ENCODE measurements at regions not wholly inside any gene's neighbourhood (a gene's known extent, or its start where the extent isn't known, plus 50 kb on each side); places are given as distances from the start of the nearest gene placed in this dataset.

- no peak overlapping the region for H3K27ac Mint-ChIP-seq (ENCODE audit: low read depth, unreplicated experiment)
- ChIA-PET CTCF (interaction anchor here (1.0 kb wide), 1 partner anchor 837 kb away, joined by 4 read pairs; no protein-coding TSS in a partner anchor), POLR2A (no interaction called here)
- no peaks in the 10 kb centered on the region for H3K9me3 Mint-ChIP-seq (ENCODE audit: unreplicated experiment)
- no TSS peak for BruUV-seq (replicated peaks)
- TF ChIP-seq CTCF (IDR thresholded peaks at IDR 0.05; ENCODE audit: unreplicated experiment): no peak
- H3K4me1 Mint-ChIP-seq (ENCODE audit: insufficient read depth, unreplicated experiment): no peaks in the 10 kb centered on the region
- H3K36me3 Mint-ChIP-seq (ENCODE audit: insufficient read depth, unreplicated experiment): no peaks in the 10 kb centered on the region
- no peak overlapping the region for H3K4me3 Mint-ChIP-seq (ENCODE audit: unreplicated experiment)
- DNase-seq (ENCODE audit: unreplicated experiment): no peak
- intact Hi-C loops (cut with micrococcal nuclease): no loop called here
- H3K27me3 Mint-ChIP-seq (ENCODE audit: insufficient read depth, unreplicated experiment): no peaks in the 10 kb centered on the region
Measured at GRCh38 chr18:73258375-73259087, 390.7 kb upstream of the NETO1 start.

- H3K27me3 Mint-ChIP-seq (ENCODE audit: insufficient read depth, unreplicated experiment): no peaks in the 10 kb centered on the region
- no TSS peak for BruUV-seq (replicated peaks)
- H3K27ac Mint-ChIP-seq (ENCODE audit: low read depth, unreplicated experiment): no peak overlapping the region
- ChIA-PET POLR2A (no interaction called here), CTCF (no interaction called here)
- TF ChIP-seq CTCF (IDR thresholded peaks at IDR 0.05; ENCODE audit: unreplicated experiment): no peak
- intact Hi-C loops (cut with micrococcal nuclease): no loop called here
- no peaks in the 10 kb centered on the region for H3K4me1 Mint-ChIP-seq (ENCODE audit: insufficient read depth, unreplicated experiment)
- no peaks in the 10 kb centered on the region for H3K36me3 Mint-ChIP-seq (ENCODE audit: insufficient read depth, unreplicated experiment)
- no peaks in the 10 kb centered on the region for H3K9me3 Mint-ChIP-seq (ENCODE audit: unreplicated experiment)
- DNase-seq (ENCODE audit: unreplicated experiment): no peak
- H3K4me3 Mint-ChIP-seq (ENCODE audit: unreplicated experiment): no peak overlapping the region
Measured at GRCh38 chr18:73254564-73254963, 386.8 kb upstream of the NETO1 start.

- Mint-ChIP-seq H3K27me3 (ENCODE audit: insufficient read depth, unreplicated experiment) (no peaks in the 10 kb centered on the region), H3K4me3 (ENCODE audit: unreplicated experiment) (no peak overlapping the region), H3K4me1 (ENCODE audit: insufficient read depth, unreplicated experiment) (peaks cover 4% of the 10 kb centered on the region), H3K9me3 (ENCODE audit: unreplicated experiment) (no peaks in the 10 kb centered on the region), H3K36me3 (ENCODE audit: insufficient read depth, unreplicated experiment) (peaks cover 3% of the 10 kb centered on the region), H3K27ac (ENCODE audit: low read depth, unreplicated experiment) (no peak overlapping the region)
- DNase-seq (ENCODE audit: unreplicated experiment): no peak
- no peak for TF ChIP-seq CTCF (IDR thresholded peaks at IDR 0.05; ENCODE audit: unreplicated experiment)
- BruUV-seq (replicated peaks): no TSS peak
- ChIA-PET CTCF (no interaction called here), POLR2A (no interaction called here)
- intact Hi-C loops (cut with micrococcal nuclease): no loop called here
Measured at GRCh38 chr18:73249030-73249429, 381.2 kb upstream of the NETO1 start.

- H3K4me1 Mint-ChIP-seq (ENCODE audit: insufficient read depth, unreplicated experiment): peaks cover 6% of the 10 kb centered on the region
- POLR2A ChIA-PET: no interaction called here
- no peak for DNase-seq (ENCODE audit: unreplicated experiment)
- TF ChIP-seq CTCF (IDR thresholded peaks at IDR 0.05; ENCODE audit: unreplicated experiment): no peak
- intact Hi-C loops (cut with micrococcal nuclease): no loop called here
- CTCF ChIA-PET: no interaction called here
- no peaks in the 10 kb centered on the region for H3K27me3 Mint-ChIP-seq (ENCODE audit: insufficient read depth, unreplicated experiment)
- no TSS peak for BruUV-seq (replicated peaks)
- no peak overlapping the region for H3K4me3 Mint-ChIP-seq (ENCODE audit: unreplicated experiment)
- peaks cover 6% of the 10 kb centered on the region for H3K36me3 Mint-ChIP-seq (ENCODE audit: insufficient read depth, unreplicated experiment)
- no peaks in the 10 kb centered on the region for H3K9me3 Mint-ChIP-seq (ENCODE audit: unreplicated experiment)
- no peak overlapping the region for H3K27ac Mint-ChIP-seq (ENCODE audit: low read depth, unreplicated experiment)
Measured at GRCh38 chr18:73246763-73247162, 379.0 kb upstream of the NETO1 start.

Data from MCF 10A (cell line).